OCI-LY3 (cell line): ENCODE measurements at regions not wholly inside any gene's neighbourhood (a gene's known extent, or its start where the extent isn't known, plus 50 kb on each side); places are given as distances from the start of the nearest gene placed in this dataset.

Experiments
- H2AFZ ChIP-seq: fragments of 200-600, 300-600 bp; shearing (Covaris generic); 2 replicates; pipeline ENCODE4 v1.6.0; 2014; ENCODE audit warnings: antibody characterized with exemption, low read depth, low read length
- H3K27ac ChIP-seq: fragments of 200-600, 300-600 bp; sonication (generic); 2 replicates; pipeline ENCODE4 v1.5.1; 2014; ENCODE audit warnings: mild to moderate bottlenecking, low read length, moderate library complexity, mixed read lengths
- H3K27me3 ChIP-seq: fragments of 200-600, 300-600 bp; sonication (generic); 2 replicates; pipeline ENCODE4 v1.6.1; 2014; ENCODE audit warnings: low read depth, low read length, mixed read lengths
- H3K36me3 ChIP-seq: fragments of 200-600, 300-600 bp; sonication (generic); replicated peaks from 2 replicates; pipeline ENCODE3; 2014; ENCODE audit warnings: low read depth, low read length, mixed read lengths
- H3K4me1 ChIP-seq: fragments of 300-600, 200-600 bp; sonication (generic); 2 replicates; pipeline ENCODE4 v1.6.1; 2014; ENCODE audit warnings: low read length, mixed read lengths
- H3K4me2 ChIP-seq: fragments of 200-600, 300-600 bp; sonication (generic); 2 replicates; pipeline ENCODE4 v1.6.1; 2014; ENCODE audit warnings: low read length, mixed read lengths
- H3K4me3 ChIP-seq: fragments of 300-600, 200-600 bp; sonication (generic); 2 replicates; pipeline ENCODE4 v1.5.1; 2014; ENCODE audit warnings: antibody characterized with exemption, mild to moderate bottlenecking, low read length, moderate library complexity
- H3K79me2 ChIP-seq: fragments of 300-600, 200-600 bp; shearing (Covaris generic); 2 replicates; pipeline ENCODE4 v1.6.1; 2014; ENCODE audit warnings: mild to moderate bottlenecking, low read length, mixed read lengths
- H3K9ac ChIP-seq: fragments of 300-600, 200-600 bp; shearing (Covaris generic); 2 replicates; pipeline ENCODE4 v1.6.0; 2014; ENCODE audit warnings: mild to moderate bottlenecking, low read length, moderate library complexity
- H3K9me3 ChIP-seq: fragments of 200-600, 300-600 bp; shearing (Covaris generic); 2 replicates; pipeline ENCODE4 v1.6.1; 2014; ENCODE audit warnings: low read length, mixed read lengths; ENCODE audit not compliant: insufficient read depth
- H4K20me1 ChIP-seq: fragments of 200-600, 300-600 bp; sonication (generic); 2 replicates; pipeline ENCODE4 v1.6.1; 2016; ENCODE audit warnings: low read length, mixed read lengths; ENCODE audit not compliant: insufficient read depth
- CTCF ChIP-seq: fragments of 200-600, 300-600 bp; sonication (generic); IDR thresholded peaks from 2 replicates; pipeline ENCODE4 v1.5.1; 2014; ENCODE audit warnings: antibody characterized with exemption, low read length, low read depth
- EZH2phosphoT487 ChIP-seq: fragments of 200-600 bp; shearing (Covaris generic); IDR thresholded peaks from 2 replicates; pipeline ENCODE4 v1.6.1; 2018; ENCODE audit warnings: antibody characterized with exemption, mixed run types, low read depth

- Histone ChIP-seq H3K9ac (no peak overlapping the region), H3K4me3 (no peak overlapping the region), H3K9me3 (peaks cover 11% of the 10 kb centered on the region; the same call in 1 of the 2 replicates), H3K36me3 (no peaks in the 10 kb centered on the region), H3K27ac (no peak overlapping the region), H3K27me3 (peaks cover 78% of the 10 kb centered on the region), H3K4me2 (no peak overlapping the region), H3K79me2 (no peaks in the 10 kb centered on the region), H2AFZ (no peak overlapping the region), H4K20me1 (no peaks in the 10 kb centered on the region), H3K4me1 (no peaks in the 10 kb centered on the region)
- no peak for TF ChIP-seq CTCF
- TF ChIP-seq EZH2phosphoT487 = no peak
These were observed 112.5 kb downstream of the LACC1 start for GRCh38 chr13:43992211-43992610.

DNA sequence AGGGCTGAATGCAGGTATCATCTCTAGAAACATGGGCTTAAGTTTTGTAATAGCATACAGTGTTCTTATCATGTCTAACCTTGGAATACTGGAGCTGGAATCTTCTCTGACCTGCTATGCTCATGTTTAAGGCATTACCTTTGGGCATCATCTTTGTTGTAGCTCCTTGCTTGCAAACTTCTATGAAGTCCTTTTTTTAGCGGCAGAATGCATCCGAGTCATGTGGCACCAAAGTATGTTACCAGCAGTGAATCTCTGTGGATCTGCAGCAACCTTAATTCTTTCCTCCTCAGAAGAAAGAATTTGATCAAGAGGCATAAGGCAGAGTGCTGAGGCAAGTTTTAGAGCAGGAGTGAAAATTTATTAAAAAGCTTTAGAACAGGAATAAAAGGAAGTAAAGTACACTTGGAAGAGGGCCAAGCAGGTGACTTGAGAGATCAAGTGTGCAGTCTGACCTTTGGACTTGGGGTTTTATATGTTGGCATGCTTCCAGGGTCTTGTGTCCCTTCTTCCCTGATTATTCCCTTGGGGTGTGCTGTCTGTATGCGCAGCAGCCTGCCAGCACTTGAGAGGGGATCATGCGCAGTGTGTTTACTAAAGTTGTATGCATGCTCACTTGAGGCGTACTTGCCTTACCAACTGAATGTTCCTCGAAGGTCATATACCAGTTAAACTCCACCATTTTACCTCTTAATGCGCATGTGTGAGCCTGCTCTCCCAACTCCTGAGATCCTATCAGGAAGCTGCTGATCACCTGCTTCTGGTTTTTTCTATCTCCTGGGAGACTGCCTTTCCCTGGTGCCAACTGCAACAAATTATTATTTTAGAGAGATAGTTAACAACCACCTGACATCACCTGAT lies 115.5 kb downstream of the LACC1 start:
- H3K9ac ChIP-seq = no peak overlapping the region
- TF ChIP-seq EZH2phosphoT487 (no peak), CTCF (no peak)
- H4K20me1 ChIP-seq = no peaks in the 10 kb centered on the region
- H3K79me2 ChIP-seq = no peaks in the 10 kb centered on the region
- peaks cover 11% of the 10 kb centered on the region; the same call in 1 of the 2 replicates for H3K9me3 ChIP-seq
- H2AFZ ChIP-seq = no peak overlapping the region
- no peak overlapping the region for H3K4me3 ChIP-seq
- no peak overlapping the region for H3K27ac ChIP-seq
- no peak overlapping the region for H3K4me2 ChIP-seq
- H3K27me3 ChIP-seq = peaks cover 82% of the 10 kb centered on the region
- H3K4me1 ChIP-seq = 0 out of 2 replicates have a peak, but pooled peaks cover 3% of the 10 kb centered on the region
- H3K36me3 ChIP-seq = no peaks in the 10 kb centered on the region

- Histone ChIP-seq H3K9me3 (peaks cover 11% of the 10 kb centered on the region; the same call in 1 of the 2 replicates), H2AFZ (no peak overlapping the region), H3K36me3 (no peaks in the 10 kb centered on the region), H3K4me3 (no peak overlapping the region), H3K79me2 (no peaks in the 10 kb centered on the region), H4K20me1 (no peaks in the 10 kb centered on the region), H3K4me2 (no peak overlapping the region), H3K27me3 (peaks cover 78% of the 10 kb centered on the region), H3K9ac (no peak overlapping the region), H3K27ac (no peak overlapping the region), H3K4me1 (0 out of 2 replicates have a peak, but pooled peaks cover 3% of the 10 kb centered on the region)
- TF ChIP-seq CTCF = no peak
- TF ChIP-seq EZH2phosphoT487 = no peak
These were observed 116.5 kb downstream of the LACC1 start for GRCh38 chr13:43996221-43996620.

- H3K79me2 ChIP-seq = no peaks in the 10 kb centered on the region
- H3K36me3 ChIP-seq = no peaks in the 10 kb centered on the region
- no peak for TF ChIP-seq EZH2phosphoT487
- TF ChIP-seq CTCF = no peak
- peaks cover 74% of the 10 kb centered on the region for H3K27me3 ChIP-seq
- H4K20me1 ChIP-seq = no peaks in the 10 kb centered on the region
- H3K4me3 ChIP-seq = no peak overlapping the region
- H2AFZ ChIP-seq = no peak overlapping the region
- no peak overlapping the region for H3K4me2 ChIP-seq
- H3K9ac ChIP-seq = no peak overlapping the region
- H3K9me3 ChIP-seq = no peaks in the 10 kb centered on the region
- H3K27ac ChIP-seq = no peak overlapping the region
- H3K4me1 ChIP-seq = no peaks in the 10 kb centered on the region
These were observed 123.8 kb downstream of the LACC1 start for GRCh38 chr13:44003481-44003880.
